ENCODE measurements at regions not wholly inside any gene's neighbourhood (a gene's known extent, or its start where the extent isn't known, plus 50 kb on each side); places are given as distances from the start of the nearest gene placed in this dataset.

DNA sequence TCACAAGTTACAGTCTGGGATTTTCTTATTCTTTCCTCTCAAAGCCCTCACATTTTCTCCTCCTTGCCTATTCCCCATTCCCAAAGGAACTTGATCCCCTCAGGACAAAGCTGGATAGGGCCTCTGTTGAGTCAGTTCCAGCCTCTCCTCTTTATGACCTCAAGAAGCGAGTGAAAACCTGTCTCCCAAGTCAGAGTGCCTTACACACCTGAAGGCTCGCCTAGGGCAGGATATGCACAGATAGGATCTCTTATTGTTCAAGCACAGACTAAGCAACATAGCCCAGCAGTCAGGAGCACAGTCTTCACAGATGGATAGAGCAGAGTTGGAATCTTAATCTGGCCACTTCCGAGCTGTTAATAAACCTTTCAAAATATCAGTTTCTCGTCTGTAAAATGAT lies 60.8 kb upstream of the PRRC2C start:
- peaks cover 12% of the 10 kb centered on the region for H3K4me1 ChIP-seq (ENCODE audit: control insufficient read depth, extremely low read depth, insufficient read depth, low read length)
- no peaks in the 10 kb centered on the region for H3K9me3 ChIP-seq (replicated peaks; ENCODE audit: control insufficient read depth, insufficient read depth, low read length)
- intact Hi-C loops (cut with micrococcal nuclease) (no loop called here), dilution Hi-C loops (cut with MboI; ENCODE audit: extremely low pct_ligation_motif_present, low sequenced_read_pairs) (no loop called here)
- FAIRE-seq (no peak), DNase-seq (ENCODE audit: low read depth, low spot score) (no peak)
- H3K4me2 ChIP-seq (ENCODE audit: insufficient read depth, low read length), result no peak overlapping the region
- TF ChIP-seq EZH2 (IDR thresholded peaks at IDR 0.05; ENCODE audit: borderline replicate concordance, low read depth, low read length, severe bottlenecking) (no peak), GATA2 (IDR thresholded peaks at IDR 0.05; ENCODE audit: insufficient read depth, insufficient read length, low read depth, low read length) (no peak), MYC (IDR thresholded peaks at IDR 0.05; ENCODE audit: low read depth, low read length) (no peak), JUN (IDR thresholded peaks at IDR 0.05; ENCODE audit: borderline replicate concordance, insufficient read depth, insufficient read length, low read depth) (no peak), FOS (IDR thresholded peaks at IDR 0.05; ENCODE audit: borderline replicate concordance, insufficient read depth, low read length) (no peak), POLR2AphosphoS5 (IDR thresholded peaks at IDR 0.05; ENCODE audit: insufficient read depth, low read depth, low read length) (no peak), POLR2A (IDR thresholded peaks at IDR 0.05; ENCODE audit: low read depth, low read length) (no peak)
- TF ChIP-seq, protein P1, sequence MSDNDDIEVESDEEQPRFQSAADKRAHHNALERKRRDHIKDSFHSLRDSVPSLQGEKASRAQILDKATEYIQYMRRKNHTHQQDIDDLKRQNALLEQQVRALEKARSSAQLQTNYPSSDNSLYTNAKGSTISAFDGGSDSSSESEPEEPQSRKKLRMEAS (IDR thresholded peaks at IDR 0.05; ENCODE audit: insufficient read depth, insufficient read length), result no peak
- BruUV-seq (replicated peaks), result no TSS peak
- ChIA-PET POLR2A (no interaction called here), CTCF (no interaction called here)
- no peaks in the 10 kb centered on the region for H3K36me3 ChIP-seq (ENCODE audit: control insufficient read depth in 2 of 2, extremely low read depth in 1 of 2, insufficient read depth in 2 of 2, low read length in 2 of 2)
- H3K4me3 ChIP-seq (replicated peaks in 1 of 3; ENCODE audit: insufficient read depth in 1 of 3, low read depth in 1 of 3, low read length in 3 of 3), result no peak overlapping the region
- H2AFZ ChIP-seq (ENCODE audit: low read depth, low read length), result no peak overlapping the region
- no peaks in the 10 kb centered on the region for H3K27me3 ChIP-seq (ENCODE audit: control insufficient read depth in 2 of 2, insufficient read depth in 2 of 2, low read length in 2 of 2)
- no peaks in the 10 kb centered on the region for H3K79me2 ChIP-seq (ENCODE audit: control insufficient read depth, insufficient read depth, low read length)
- H4K20me1 ChIP-seq (replicated peaks; ENCODE audit: control insufficient read depth, extremely low read depth, insufficient read depth, low read length), result no peaks in the 10 kb centered on the region
- H3K9ac ChIP-seq (replicated peaks; ENCODE audit: extremely low read depth, insufficient read depth, low read length), result no peak overlapping the region
- no peaks in the 10 kb centered on the region for H3K9me1 ChIP-seq (replicated peaks; ENCODE audit: control insufficient read depth, extremely low read depth, insufficient read depth, low read length)
- no peak overlapping the region for H3K27ac ChIP-seq (ENCODE audit: insufficient read depth, low read depth, low read length)

- H3K4me3 ChIP-seq (replicated peaks in 1 of 3; ENCODE audit: insufficient read depth in 1 of 3, low read depth in 1 of 3, low read length in 3 of 3), result no peak overlapping the region
- dilution Hi-C loops (cut with MboI; ENCODE audit: extremely low pct_ligation_motif_present, low sequenced_read_pairs), result no loop called here
- TF ChIP-seq JUN (IDR thresholded peaks at IDR 0.05; ENCODE audit: borderline replicate concordance, insufficient read depth, insufficient read length, low read depth), result no peak
- TF ChIP-seq CTCF (IDR thresholded peaks at IDR 0.05; ENCODE audit: extremely low read depth in 1 of 2, insufficient read depth in 1 of 2, low read depth in 1 of 2, low read length in 2 of 2), result no peak
- TF ChIP-seq FOS (IDR thresholded peaks at IDR 0.05; ENCODE audit: borderline replicate concordance, insufficient read depth, low read length), result no peak
- TF ChIP-seq POLR2A (IDR thresholded peaks at IDR 0.05; ENCODE audit: low read depth, low read length), result no peak
- TF ChIP-seq POLR2AphosphoS5 (IDR thresholded peaks at IDR 0.05; ENCODE audit: insufficient read depth, low read depth, low read length), result no peak
- TF ChIP-seq EZH2 (IDR thresholded peaks at IDR 0.05; ENCODE audit: borderline replicate concordance, low read depth, low read length, severe bottlenecking), result no peak
- no peak for TF ChIP-seq MYC (IDR thresholded peaks at IDR 0.05; ENCODE audit: low read depth, low read length)
- TF ChIP-seq GATA2 (IDR thresholded peaks at IDR 0.05; ENCODE audit: insufficient read depth, insufficient read length, low read depth, low read length), result no peak
- TF ChIP-seq, protein P1 (IDR thresholded peaks at IDR 0.05; ENCODE audit: insufficient read depth, insufficient read length), result no peak
- DNase-seq (ENCODE audit: low read depth, low spot score) (no peak), FAIRE-seq (no peak)
- no peak overlapping the region for H3K9ac ChIP-seq (replicated peaks; ENCODE audit: extremely low read depth, insufficient read depth, low read length)
- no peaks in the 10 kb centered on the region for H4K20me1 ChIP-seq (replicated peaks; ENCODE audit: control insufficient read depth, extremely low read depth, insufficient read depth, low read length)
- BruUV-seq (replicated peaks), result no TSS peak
- no peak overlapping the region for H2AFZ ChIP-seq (ENCODE audit: low read depth, low read length)
- H3K4me1 ChIP-seq (ENCODE audit: control insufficient read depth, extremely low read depth, insufficient read depth, low read length), result peaks cover 12% of the 10 kb centered on the region
- no peak overlapping the region for H3K4me2 ChIP-seq (ENCODE audit: insufficient read depth, low read length)
- POLR2A ChIA-PET, result no interaction called here
- intact Hi-C loops (cut with micrococcal nuclease), result no loop called here
- H3K27me3 ChIP-seq (ENCODE audit: control insufficient read depth in 2 of 2, insufficient read depth in 2 of 2, low read length in 2 of 2), result no peaks in the 10 kb centered on the region
- no peaks in the 10 kb centered on the region for H3K9me3 ChIP-seq (replicated peaks; ENCODE audit: control insufficient read depth, insufficient read depth, low read length)
- CTCF ChIA-PET, result no interaction called here
- H3K9me1 ChIP-seq (replicated peaks; ENCODE audit: control insufficient read depth, extremely low read depth, insufficient read depth, low read length), result no peaks in the 10 kb centered on the region
- no peaks in the 10 kb centered on the region for H3K36me3 ChIP-seq (ENCODE audit: control insufficient read depth in 2 of 2, extremely low read depth in 1 of 2, insufficient read depth in 2 of 2, low read length in 2 of 2)
- no peak overlapping the region for H3K27ac ChIP-seq (ENCODE audit: insufficient read depth, low read depth, low read length)
- no peaks in the 10 kb centered on the region for H3K79me2 ChIP-seq (ENCODE audit: control insufficient read depth, insufficient read depth, low read length)
Observed at GRCh38 chr1:171426645-171427044, 58.7 kb upstream of the PRRC2C start.
